Choroid plexus epithelial cell (primary cell): ENCODE measurements at regions not wholly inside any gene's neighbourhood (a gene's known extent, or its start where the extent isn't known, plus 50 kb on each side); places are given as distances from the start of the nearest gene placed in this dataset.

Experiments
- DNase-seq: peaks from one replicate; pipeline ENCODE4 v3.0.0-alpha.2; 2010; ENCODE audit warnings: low read depth
- H3K4me3 ChIP-seq: 2 replicates; pipeline ENCODE4 v1.5.1; 2011; ENCODE audit warnings: low read depth, mild to moderate bottlenecking, control low read depth, low read length, moderate library complexity
- CTCF ChIP-seq: conservative IDR thresholded peaks from 2 replicates; pipeline ENCODE4 v1.5.1; 2011; ENCODE audit warnings: low read depth, mild to moderate bottlenecking, control low read depth, inconsistent platforms, low read length, moderate library complexity

GRCh38 chr11:81444297-81444696, 1289.4 kb downstream of the FAM181B start:
- peak; percentile 19 for TF ChIP-seq CTCF
- peak; percentile 2 for DNase-seq
- H3K4me3 ChIP-seq = no peak overlapping the region

GRCh38 chr11:81432333-81432732, 1301.3 kb downstream of the FAM181B start:
- no peak overlapping the region for H3K4me3 ChIP-seq
- no peak for TF ChIP-seq CTCF
- DNase-seq = no peak

- no peak for TF ChIP-seq CTCF
- H3K4me3 ChIP-seq = no peak overlapping the region
These were observed 1308.8 kb downstream of the FAM181B start for GRCh38 chr11:81424822-81425221.

GRCh38 chr11:81422402-81422801, 1311.3 kb downstream of the FAM181B start:
- no peak overlapping the region for H3K4me3 ChIP-seq
- no peak for TF ChIP-seq CTCF
- no peak for DNase-seq

More at GRCh38 chr11:81424822-81425221, 1308.8 kb downstream of the FAM181B start:
- DNase-seq = no peak

- no peak for DNase-seq
- TF ChIP-seq CTCF = no peak
- H3K4me3 ChIP-seq = no peak overlapping the region
These were observed 1312.3 kb downstream of the FAM181B start for GRCh38 chr11:81421251-81421860.

GRCh38 chr11:81420668-81421250, 1312.9 kb downstream of the FAM181B start:
- no peak for TF ChIP-seq CTCF
- DNase-seq = no peak

GRCh38 chr11:81397316-81397715, 1336.3 kb downstream of the FAM181B start:
- no peak for DNase-seq
- no peak overlapping the region for H3K4me3 ChIP-seq
- TF ChIP-seq CTCF = no peak

More at GRCh38 chr11:81420668-81421250, 1312.9 kb downstream of the FAM181B start:
- no peak overlapping the region for H3K4me3 ChIP-seq
